ENCODE measurements at regions not wholly inside any gene's neighbourhood (a gene's known extent, or its start where the extent isn't known, plus 50 kb on each side); places are given as distances from the start of the nearest gene placed in this dataset.

GRCh38 chr4:19038231-19038630 is 1016.7 kb upstream of the LCORL start:
- TF ChIP-seq POLR2AphosphoS5 (IDR thresholded peaks at IDR 0.05; ENCODE audit: insufficient read depth, low read depth, low read length) (no peak), CTCF (IDR thresholded peaks at IDR 0.05; ENCODE audit: extremely low read depth in 1 of 2, insufficient read depth in 1 of 2, low read depth in 1 of 2, low read length in 2 of 2) (no peak), POLR2A (IDR thresholded peaks at IDR 0.05; ENCODE audit: low read depth, low read length) (no peak), EZH2 (IDR thresholded peaks at IDR 0.05; ENCODE audit: borderline replicate concordance, low read depth, low read length, severe bottlenecking) (no peak), JUN (IDR thresholded peaks at IDR 0.05; ENCODE audit: borderline replicate concordance, insufficient read depth, insufficient read length, low read depth) (no peak)

All from endothelial cell of umbilical vein (primary cell).